ENCODE measurements at regions not wholly inside any gene's neighbourhood (a gene's known extent, or its start where the extent isn't known, plus 50 kb on each side); places are given as distances from the start of the nearest gene placed in this dataset.

GRCh38 chr18:71743634-71744033 lies 800.5 kb downstream of the CBLN2 start:
- H3K4me3 ChIP-seq (ENCODE audit: control insufficient read depth, low read depth, low read length): no peak overlapping the region
- no peak for DNase-seq (ENCODE audit: low read depth)
- no peak for TF ChIP-seq CTCF (IDR thresholded peaks at IDR 0.05; ENCODE audit: control insufficient read depth, insufficient read depth, low read depth, low read length, missing control alignments)

- TF ChIP-seq CTCF (IDR thresholded peaks at IDR 0.05; ENCODE audit: control insufficient read depth, insufficient read depth, low read depth, low read length, missing control alignments): no peak
- no peak for DNase-seq (ENCODE audit: low read depth)
- no peak overlapping the region for H3K4me3 ChIP-seq (ENCODE audit: control insufficient read depth, low read depth, low read length)
Observed at GRCh38 chr18:71729611-71730010, 814.5 kb downstream of the CBLN2 start.

GRCh38 chr18:71727909-71728308 lies 816.2 kb downstream of the CBLN2 start:
- H3K4me3 ChIP-seq (ENCODE audit: control insufficient read depth, low read depth, low read length): no peak overlapping the region
- TF ChIP-seq CTCF (IDR thresholded peaks at IDR 0.05; ENCODE audit: control insufficient read depth, insufficient read depth, low read depth, low read length, missing control alignments): no peak
- DNase-seq (ENCODE audit: low read depth): no peak

GRCh38 chr18:71725256-71725655 lies 818.9 kb downstream of the CBLN2 start:
- DNase-seq (ENCODE audit: low read depth): no peak
- no peak overlapping the region for H3K4me3 ChIP-seq (ENCODE audit: control insufficient read depth, low read depth, low read length)
- no peak for TF ChIP-seq CTCF (IDR thresholded peaks at IDR 0.05; ENCODE audit: control insufficient read depth, insufficient read depth, low read depth, low read length, missing control alignments)

GRCh38 chr18:71707985-71708500 lies 836.1 kb downstream of the CBLN2 start:
- no peak for TF ChIP-seq CTCF (IDR thresholded peaks at IDR 0.05; ENCODE audit: control insufficient read depth, insufficient read depth, low read depth, low read length, missing control alignments)
- no peak for DNase-seq (ENCODE audit: low read depth)
- no peak overlapping the region for H3K4me3 ChIP-seq (ENCODE audit: control insufficient read depth, low read depth, low read length)

- no peak for DNase-seq (ENCODE audit: low read depth)
- no peak overlapping the region for H3K4me3 ChIP-seq (ENCODE audit: control insufficient read depth, low read depth, low read length)
- no peak for TF ChIP-seq CTCF (IDR thresholded peaks at IDR 0.05; ENCODE audit: control insufficient read depth, insufficient read depth, low read depth, low read length, missing control alignments)
Observed at GRCh38 chr18:71707400-71707799, 836.7 kb downstream of the CBLN2 start.
